ENCODE measurements at regions not wholly inside any gene's neighbourhood (a gene's known extent, or its start where the extent isn't known, plus 50 kb on each side); places are given as distances from the start of the nearest gene placed in this dataset.
"Not testable (repeated sequence)": the region's sequence is repeated elsewhere in the genome, so short reads cannot be mapped to it uniquely, and the experiment has no call there.

DNA sequence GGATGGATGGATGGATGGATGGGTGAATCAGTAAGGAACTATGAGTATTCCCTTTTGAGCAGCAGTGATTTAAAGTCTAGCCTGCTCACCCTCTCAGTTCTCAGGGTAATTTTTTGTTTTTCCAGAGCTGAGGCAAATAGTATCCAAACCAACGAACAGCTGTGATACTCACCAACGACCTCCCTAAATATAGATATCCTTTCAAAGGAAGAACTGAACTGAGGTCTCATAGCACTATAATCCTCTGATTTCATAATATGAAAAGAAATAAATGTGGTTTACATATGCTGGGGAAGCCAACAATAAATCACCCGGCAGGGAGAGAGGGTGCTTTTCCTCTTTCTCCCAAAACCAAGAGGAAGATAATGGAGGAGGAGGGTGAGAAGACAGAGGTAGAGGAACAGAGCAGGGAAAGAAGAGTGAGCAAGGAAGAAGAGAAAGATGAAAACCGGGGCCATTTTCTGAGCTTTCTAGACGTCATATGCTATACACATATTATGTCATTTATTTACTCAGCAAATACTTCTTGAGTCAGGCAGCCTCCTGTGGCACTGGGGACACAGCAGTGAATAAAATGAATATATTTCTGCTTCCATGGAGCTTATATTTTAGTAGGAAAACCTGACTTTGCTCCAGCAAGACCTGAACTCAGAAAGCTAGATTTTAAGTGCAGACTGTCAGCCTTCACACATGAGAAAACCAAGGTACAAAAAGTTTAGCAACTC is 710.7 kb upstream of the TBX3 start:
- no peak overlapping the region for H3K4me3 ChIP-seq (ENCODE audit: low read depth, low read length)
- DNase-seq (ENCODE audit: low read depth), result no peak

DNA sequence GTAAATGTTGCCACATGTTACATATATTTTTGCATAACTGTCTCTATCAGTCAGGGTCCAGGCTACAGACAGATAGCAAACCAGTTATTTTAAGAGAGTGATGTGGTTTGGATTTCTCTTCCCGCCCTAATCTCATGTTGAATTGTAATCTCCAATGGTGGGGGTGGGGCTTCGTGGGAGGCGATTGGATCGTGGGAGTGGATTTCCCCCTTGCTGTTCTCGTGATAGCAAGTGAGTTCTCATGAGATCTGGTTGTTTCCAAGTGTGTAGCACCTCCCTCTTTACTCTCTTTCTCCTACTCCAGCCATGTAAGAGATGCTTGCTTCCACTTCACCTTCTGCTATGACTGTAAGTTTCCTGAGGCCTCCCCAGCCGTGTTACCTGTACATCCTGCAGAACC is 704.2 kb upstream of the TBX3 start:
- H3K4me3 ChIP-seq (ENCODE audit: low read depth, low read length), result no peak overlapping the region
- DNase-seq (ENCODE audit: low read depth), result no peak

DNA sequence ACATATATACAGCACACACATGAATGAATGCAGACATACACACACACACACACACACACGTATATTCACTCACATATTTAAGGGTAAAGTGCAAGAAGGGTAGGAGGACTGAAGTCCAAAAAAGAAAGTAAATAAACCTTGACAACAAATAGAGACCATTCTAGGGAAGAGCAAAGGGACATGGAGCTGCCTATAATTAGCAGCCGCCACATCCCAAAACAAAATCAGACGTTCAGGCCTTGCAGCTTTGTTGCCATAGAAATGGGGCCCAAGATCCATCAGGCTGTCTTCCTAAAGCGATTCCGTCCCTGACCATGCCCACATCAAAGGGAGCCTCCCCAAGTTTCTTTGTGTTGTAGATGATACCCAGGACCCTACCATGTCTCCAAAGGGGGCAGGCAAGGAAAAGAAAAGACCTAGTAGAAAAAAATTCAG is 703.5 kb upstream of the TBX3 start:
- no peak overlapping the region for H3K4me3 ChIP-seq (ENCODE audit: low read depth, low read length)
- DNase-seq (ENCODE audit: low read depth), result no peak

DNA sequence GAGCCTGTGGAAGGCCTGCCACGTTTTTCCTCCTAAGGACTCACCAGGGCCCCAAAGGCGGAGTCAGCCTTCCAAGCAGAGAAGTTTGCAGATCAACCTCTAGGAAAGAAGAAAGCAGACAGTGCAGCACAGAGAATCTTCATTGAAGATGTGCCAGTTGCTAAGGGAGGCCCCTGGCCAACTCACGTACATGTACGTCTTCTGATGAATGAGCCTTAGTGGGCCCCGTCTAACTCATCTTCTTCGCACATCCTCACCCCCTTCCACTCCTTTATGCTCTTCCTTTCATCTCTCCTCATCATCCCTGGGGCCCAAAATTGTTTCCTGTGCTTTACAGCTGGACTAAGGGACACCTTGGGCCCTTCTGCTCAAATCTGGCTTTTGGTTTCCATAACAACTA is 703.0 kb upstream of the TBX3 start:
- H3K4me3 ChIP-seq (ENCODE audit: low read depth, low read length), result no peak overlapping the region

DNA sequence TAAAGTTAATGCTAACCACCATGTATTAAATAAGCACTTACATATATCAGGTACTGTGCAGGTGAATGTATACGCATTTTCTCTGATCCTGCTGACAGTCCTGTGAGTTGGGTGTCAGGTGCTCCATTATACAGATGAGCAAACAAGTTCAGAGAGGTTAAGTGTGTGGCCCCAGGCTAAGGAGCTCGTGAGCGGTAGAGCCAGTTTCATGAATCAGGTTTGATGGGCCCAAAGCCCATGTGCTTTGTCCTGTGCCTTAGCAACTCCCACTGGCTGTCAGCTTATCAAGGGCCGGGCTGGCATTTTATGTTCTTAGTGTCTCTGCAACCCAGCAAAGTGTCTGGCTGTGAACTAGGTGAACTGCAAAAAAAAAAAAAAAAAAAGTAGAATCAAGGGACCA is 701.2 kb upstream of the TBX3 start:
- no peak overlapping the region for H3K4me3 ChIP-seq (ENCODE audit: low read depth, low read length)
- DNase-seq (ENCODE audit: low read depth), result no peak

More for the DNA sequence above, 703.0 kb upstream of the TBX3 start:
- DNase-seq (ENCODE audit: low read depth), result no peak

DNA sequence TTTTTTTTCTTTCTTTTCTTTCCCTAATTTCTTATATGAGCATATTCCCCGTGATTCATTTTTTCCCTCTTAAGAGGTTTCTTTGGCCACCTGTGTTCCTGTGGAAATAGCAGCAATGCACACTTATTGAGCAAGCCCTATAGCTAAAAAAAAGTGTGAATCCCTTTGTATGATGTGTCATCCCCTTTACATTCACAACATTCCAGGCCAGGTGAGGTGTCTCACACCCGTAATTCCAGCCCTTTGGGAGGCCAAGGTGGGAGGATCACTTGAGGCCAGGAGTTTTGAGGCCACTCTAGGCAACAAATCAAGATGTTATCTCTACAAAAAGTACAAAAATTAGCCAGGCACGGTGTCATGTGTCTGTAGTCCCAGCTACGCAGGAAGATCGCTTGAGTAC is 700.4 kb upstream of the TBX3 start:
- DNase-seq (ENCODE audit: low read depth), result no peak
- H3K4me3 ChIP-seq (ENCODE audit: low read depth, low read length), result no peak overlapping the region

DNA sequence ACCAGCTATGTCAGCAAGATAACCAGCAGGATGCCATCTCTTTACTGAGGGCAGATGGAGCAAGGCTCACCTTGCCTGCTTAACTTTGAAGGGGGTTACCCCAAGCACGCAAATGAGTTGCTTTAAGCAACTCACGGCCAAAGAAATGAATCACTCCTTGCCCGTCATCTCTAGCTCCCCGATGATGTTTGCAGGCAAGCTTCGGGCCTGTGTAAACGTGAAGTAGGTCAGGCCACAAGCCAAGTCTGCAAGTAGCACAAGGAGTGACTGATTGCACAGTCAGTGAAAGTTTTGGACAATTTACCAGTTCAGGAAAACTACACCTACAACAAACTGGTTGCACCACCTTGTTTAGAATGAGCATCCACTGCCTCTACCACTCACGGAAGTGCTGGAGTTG is 699.7 kb upstream of the TBX3 start:
- no peak overlapping the region for H3K4me3 ChIP-seq (ENCODE audit: low read depth, low read length)
- DNase-seq (ENCODE audit: low read depth), result peak; percentile 75

DNA sequence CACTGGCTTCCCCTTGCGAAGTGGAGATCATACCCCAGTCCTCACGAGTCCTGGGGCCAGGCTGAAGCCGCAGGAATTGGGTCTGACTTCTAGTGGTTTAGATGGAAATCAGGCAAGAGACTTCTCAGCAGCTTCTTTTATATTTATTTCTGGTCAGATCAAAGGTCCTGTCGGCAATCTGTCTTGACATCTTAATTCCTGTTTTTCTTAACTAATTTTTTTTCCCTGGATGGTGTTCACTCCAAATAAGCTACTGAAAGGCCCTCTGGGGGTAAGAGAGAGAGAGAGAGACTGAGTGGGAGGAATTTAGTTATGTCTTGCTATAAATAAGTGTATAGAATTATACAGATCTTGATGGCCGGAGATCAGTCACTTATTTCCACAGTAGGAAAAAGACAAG is 698.7 kb upstream of the TBX3 start:
- DNase-seq (ENCODE audit: low read depth), result no peak
- no peak overlapping the region for H3K4me3 ChIP-seq (ENCODE audit: low read depth, low read length)

DNA sequence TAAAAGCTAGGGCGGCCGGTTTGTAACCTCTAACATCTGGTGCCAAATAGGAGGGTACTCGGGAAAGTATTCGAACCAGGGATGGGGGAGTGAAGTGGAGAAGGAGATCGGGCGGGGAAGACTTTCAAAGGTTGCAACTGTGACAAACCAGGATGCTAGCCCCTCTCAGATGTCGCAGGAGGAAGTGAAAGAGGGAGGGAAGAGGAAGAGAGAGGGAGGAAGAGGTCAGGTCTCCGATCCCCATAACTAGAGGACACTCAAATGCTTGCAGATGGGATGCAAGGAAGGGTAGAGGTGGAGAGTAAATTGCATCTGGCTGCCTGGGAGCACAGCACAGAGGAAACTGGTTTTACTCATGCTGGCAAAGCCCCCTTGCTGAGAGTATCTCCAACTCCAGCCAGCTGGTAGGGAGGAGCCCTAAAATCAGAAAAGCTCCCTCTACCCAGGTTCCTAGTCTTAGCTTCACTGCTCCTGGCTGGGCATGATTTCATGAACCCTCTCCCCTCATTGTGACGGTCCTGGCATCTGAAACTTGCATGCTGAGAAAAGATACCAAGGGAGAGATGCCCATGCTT is 696.7 kb upstream of the TBX3 start:
- H3K4me3 ChIP-seq (ENCODE audit: low read depth, low read length), result no peak overlapping the region
- DNase-seq (ENCODE audit: low read depth), result no peak

DNA sequence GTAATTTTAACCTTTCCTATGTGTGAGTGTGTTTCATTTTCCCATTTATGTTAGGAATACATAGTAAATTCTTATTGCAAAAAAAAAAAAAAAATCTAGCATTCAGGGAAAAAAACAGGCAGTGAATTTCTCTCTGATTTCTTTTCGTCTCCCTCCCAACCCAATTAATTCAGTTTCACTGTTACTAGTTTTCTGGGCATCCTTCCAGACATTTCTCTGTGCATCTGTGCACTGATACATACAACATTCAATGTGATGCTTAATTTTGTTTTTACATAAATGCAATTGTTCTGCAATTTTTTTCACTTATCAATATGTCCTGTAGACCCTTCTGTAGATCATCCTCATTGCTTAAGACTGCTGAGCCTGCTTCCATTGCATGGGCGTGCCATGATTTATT is 694.3 kb upstream of the TBX3 start:
- DNase-seq (ENCODE audit: low read depth), result no peak
- H3K4me3 ChIP-seq (ENCODE audit: low read depth, low read length), result no peak overlapping the region

DNA sequence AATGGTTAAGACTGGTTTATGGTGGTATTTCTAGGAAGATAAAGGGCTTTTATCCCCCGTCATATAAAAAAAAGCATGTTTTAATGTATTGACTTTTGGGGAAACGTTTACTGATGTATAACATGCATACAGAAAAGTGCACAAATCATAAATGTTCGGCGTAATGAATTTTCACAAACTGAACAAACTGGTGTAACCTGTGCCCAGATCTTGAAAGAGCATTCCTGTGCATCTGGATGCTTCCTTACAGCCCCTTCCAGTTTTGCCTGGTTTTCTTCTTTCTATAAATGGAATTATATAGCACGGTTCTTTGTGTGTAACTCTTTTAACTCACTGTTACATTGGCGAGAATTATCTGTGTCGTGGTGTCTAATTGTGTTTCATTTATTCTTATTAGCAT is 693.8 kb upstream of the TBX3 start:
- DNase-seq (ENCODE audit: low read depth), result no peak
- no peak overlapping the region for H3K4me3 ChIP-seq (ENCODE audit: low read depth, low read length)

DNA sequence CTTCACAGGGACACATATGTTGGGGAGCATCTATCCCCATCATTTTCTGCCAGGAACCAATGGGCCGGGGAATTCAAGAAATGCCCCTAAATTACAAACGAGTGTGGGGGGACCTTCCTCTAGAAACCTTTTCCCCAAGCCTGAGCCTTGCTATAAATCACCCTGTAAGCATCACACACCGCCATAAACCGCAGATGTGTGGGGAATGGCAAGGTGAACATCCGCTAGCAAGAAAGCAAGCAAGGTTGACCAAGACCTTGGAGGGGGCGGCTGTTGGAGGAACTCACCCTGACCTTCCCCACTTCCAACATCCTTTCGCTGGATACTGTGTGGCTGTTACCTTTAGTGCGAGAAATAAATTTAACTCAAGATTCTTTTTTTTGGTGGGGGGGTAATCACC is 693.3 kb upstream of the TBX3 start:
- DNase-seq (ENCODE audit: low read depth), result no peak
- H3K4me3 ChIP-seq (ENCODE audit: low read depth, low read length), result no peak overlapping the region

DNA sequence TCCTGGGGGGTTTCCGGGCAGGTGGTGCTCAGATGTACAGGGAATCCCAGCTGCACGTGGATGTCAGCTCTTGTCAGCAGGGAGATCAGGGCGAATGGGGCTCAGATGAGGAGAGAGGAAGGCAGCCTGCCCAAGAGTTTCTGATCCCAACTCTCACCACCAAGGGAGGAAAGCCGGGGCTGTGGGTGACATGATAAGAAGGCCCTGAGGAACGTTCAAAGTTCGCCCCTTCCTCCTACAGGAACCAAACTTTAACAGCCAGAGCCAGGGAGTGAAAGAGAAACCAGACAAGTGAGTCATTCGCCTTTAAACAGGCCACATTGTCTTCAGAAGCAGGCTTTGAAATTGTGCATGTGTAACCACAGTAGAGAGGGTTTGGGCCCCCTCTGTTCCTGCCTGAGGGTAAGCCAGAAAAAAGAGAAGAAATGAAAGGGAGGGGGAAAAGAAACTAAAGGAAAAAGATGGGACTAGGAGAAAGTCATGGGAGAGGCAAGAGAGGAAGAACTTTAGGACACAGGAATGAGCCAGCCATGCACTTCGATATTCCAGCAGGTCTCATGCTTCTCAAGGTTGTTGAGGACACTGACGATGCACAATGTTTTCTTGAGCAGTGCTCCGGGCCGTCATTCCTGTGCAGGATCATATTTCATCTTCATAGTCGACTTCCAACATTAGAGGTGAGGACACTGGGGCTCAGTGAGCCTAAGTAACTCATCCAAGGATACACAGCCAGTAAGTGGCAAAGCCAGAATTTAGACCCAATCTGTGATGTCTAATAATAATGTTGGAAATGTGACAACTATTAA is 691.4 kb upstream of the TBX3 start:
- peak; percentile 48 for DNase-seq (ENCODE audit: low read depth)
- no peak overlapping the region for H3K4me3 ChIP-seq (ENCODE audit: low read depth, low read length)

DNA sequence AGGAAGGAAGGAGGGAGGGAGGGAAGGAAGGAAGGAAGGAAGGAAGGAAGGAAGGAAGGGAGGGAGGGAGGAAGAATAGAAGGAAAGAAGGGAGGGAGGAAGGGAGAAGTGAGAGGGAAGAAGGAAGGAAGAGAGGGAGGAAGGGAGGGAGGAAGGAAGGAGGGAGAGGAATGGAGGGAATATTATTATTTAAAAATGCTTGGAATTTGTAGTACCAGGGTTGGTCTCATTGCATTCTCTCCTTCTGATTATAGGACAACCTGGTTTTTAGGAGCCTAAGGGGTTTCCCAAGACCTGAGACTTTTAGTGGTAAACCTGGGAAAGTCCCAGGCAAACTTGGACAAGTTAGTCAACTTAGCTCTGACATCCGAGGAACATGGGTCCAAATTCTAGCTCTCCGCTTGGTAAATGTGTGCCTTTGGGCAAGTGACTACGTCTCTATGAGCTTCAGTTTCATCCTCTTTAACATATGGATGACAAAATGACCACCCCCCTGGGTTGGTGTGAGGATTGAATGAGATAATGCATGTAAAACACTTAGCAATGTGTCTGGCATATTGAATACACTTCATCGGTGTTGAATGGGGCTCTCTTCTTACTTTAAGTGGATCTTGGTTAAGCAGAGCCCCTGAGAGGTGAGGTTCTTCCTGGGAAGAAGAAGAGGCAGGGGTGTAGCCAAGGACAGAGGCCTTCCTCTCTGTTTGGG is 690.7 kb upstream of the TBX3 start:
- no peak for DNase-seq (ENCODE audit: low read depth)
- H3K4me3 ChIP-seq (ENCODE audit: low read depth, low read length), result no peak overlapping the region

DNA sequence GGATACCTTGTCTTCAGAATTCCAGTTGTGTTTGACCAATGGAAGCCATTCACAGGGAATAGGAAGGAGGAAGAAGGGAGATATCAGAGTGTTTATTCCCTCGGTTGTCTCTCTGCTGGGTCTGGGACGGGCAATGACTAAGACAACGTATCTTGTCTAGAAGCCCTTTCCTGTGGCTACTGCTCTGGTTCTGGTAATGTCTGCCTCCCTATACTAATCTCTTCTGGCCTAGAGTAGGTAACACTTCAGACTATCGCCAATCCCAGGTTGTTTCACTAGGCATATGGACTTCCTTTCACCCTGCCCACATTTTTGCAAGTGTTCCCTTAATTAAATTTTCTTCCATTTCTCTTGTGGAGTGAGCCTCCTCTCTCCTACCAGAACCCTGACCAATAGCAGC is 687.7 kb upstream of the TBX3 start:
- DNase-seq (ENCODE audit: low read depth), result no peak
- H3K4me3 ChIP-seq (ENCODE audit: low read depth, low read length), result no peak overlapping the region

DNA sequence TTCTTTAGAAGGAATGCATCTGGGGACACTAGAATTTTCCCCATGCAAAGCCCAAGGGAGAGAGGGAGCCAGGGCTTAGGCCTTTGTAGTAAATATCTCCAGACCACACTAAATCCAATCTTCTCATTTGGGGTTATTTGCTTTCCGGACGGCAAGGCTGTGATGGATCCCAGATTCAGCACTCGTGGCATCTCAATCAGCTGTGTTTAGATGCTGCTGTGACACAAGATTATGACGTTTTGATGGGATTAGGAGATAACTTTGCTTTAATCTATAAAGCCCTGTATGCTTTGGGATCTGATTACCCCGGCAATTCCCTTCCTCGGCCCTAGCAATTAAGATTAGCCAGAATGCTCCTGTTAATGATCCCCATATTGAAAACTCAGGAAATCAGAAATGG is 686.7 kb upstream of the TBX3 start:
- DNase-seq (ENCODE audit: low read depth), result no peak
- H3K4me3 ChIP-seq (ENCODE audit: low read depth, low read length), result no peak overlapping the region

DNA sequence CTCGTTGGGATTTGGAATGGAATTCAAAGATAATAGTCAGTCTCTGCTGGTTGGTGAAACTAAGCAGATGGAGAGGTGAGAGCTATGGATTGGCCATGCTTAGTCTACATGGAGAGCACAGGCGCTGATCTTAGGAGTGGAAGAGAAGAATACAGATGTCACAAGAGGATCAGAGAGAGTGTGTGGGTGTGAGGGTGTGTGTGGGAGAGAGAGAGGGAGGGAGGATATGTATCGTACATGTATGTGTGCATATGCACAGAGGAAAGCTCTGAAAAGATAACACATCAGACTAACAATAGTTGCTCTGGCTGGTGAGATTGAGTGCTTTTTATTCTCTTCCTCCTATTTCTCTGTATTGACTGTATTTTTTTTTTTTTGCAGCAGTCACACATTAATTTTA is 686.2 kb upstream of the TBX3 start:
- no peak overlapping the region for H3K4me3 ChIP-seq (ENCODE audit: low read depth, low read length)
- no peak for DNase-seq (ENCODE audit: low read depth)

DNA sequence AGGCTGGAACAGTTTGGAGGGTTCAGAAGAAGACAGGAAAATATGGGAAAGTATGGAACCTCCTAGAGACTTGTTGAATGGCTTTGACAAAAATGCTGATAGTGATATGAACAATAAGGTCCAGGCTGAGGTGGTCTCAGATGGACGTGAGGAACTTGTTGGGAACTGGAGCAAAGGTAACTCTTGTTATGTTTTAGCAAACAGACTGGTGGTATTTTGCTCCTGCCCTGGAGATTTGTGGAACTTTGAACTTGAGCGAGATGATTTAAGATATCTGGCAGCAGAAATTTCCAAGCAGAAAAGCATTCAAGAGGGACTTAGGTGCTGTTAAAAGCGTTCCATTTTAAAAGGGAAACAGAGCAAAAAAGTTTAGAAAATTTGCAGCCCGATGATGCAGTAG is 682.3 kb upstream of the TBX3 start:
- not testable (repeated sequence) for DNase-seq (ENCODE audit: low read depth); H3K4me3 ChIP-seq (ENCODE audit: low read depth, low read length)

DNA sequence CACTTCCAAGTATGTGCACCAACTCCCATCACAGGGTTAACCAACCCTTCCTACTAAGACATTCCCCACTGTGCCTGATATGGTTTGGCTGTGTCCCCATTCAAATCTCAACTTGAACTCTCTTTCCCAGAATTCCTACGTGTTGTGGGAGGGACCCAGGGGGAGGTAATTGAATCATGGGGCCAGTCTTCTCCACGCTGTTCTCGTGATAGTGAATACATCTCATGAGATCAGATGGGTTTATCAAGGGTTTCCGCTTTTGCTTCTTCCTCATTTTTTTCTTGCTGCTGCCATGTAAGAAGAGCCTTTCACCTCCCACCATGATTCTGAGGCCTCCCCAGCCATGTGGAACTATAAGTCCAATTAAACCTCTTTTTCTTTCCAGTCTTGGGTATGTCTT is 681.8 kb upstream of the TBX3 start:
- not testable (repeated sequence) for H3K4me3 ChIP-seq (ENCODE audit: low read depth, low read length); DNase-seq (ENCODE audit: low read depth)

DNA sequence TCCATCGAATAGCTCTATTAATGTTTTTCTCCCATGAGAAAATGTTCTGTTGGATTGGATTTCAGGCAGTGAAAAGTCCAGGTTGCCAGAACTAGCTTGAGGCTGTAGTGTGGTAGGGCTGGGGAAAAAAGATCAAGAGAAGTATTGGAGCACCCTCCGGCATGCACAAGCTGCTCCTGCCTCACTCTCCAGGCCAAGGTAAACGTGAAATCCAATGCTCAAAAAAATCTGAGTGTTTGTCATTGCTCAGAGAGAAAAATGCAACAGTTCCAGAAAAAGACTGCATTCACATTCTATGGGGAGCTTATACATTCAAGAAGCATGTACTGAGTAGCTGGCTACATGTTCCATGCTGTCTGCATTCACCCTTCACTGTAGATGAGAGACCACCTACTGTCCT is 680.9 kb upstream of the TBX3 start:
- DNase-seq (ENCODE audit: low read depth), result no peak
- no peak overlapping the region for H3K4me3 ChIP-seq (ENCODE audit: low read depth, low read length)

Data from skeletal muscle cell (primary cell).